K562 (cell line): ENCODE measurements at regions not wholly inside any gene's neighbourhood (a gene's known extent, or its start where the extent isn't known, plus 50 kb on each side); places are given as distances from the start of the nearest gene placed in this dataset.

Experiments
- ATAC-seq: fragments of 200-7000 bp; cut with Tn5 transposase; 3 replicates; pipeline ENCODE4 v1.9.1; 2020; ENCODE audit warnings: moderate library complexity
- BruUV-seq: library from RNA; stranded (reverse); fragments of 400-500 nt; replicated peaks from 2 replicates; lab custom pipeline; 2021; lab: Mats Ljungman, UMichigan
- CTCF ChIA-PET: fragments of 300-600 bp; formaldehyde crosslinking; extraction: SDS; loops from one replicate; lab custom pipeline; 2021; ENCODE audit warnings: low intra/inter-chr PET ratio; lab: Yijun Ruan, JAX
- POLR2A ChIA-PET: fragments of 300-600, 350-650 bp; sonication (Branson Sonifier 250); formaldehyde crosslinking; extraction: SDS; loops from one replicate; lab custom pipeline; 2021; ENCODE audit warnings: antibody characterized with exemption, inconsistent platforms; lab: Yijun Ruan, JAX
- DNase-seq, 4 experiments: peaks; one replicate each; pipeline versions ENCODE4 v3.0.0 to v3.0.0-alpha.2; 2011 to 2018; ENCODE audit warnings: low spot score in 3 of 4, mixed read lengths in 3 of 4; ENCODE audit errors: extremely low read depth in 1 of 4
- FAIRE-seq: peaks from 2 replicates; lab custom pipeline; 2011; peaks lifted over from hg19 to GRCh38; lab: Jason Lieb, UNC
- H2AFZ ChIP-seq: 2 replicates; pipeline ENCODE4 v1.6.0; 2011; ENCODE audit warnings: low read depth, low read length, control low read depth, inconsistent platforms
- H3K27ac ChIP-seq: fragments of 200-600 bp; 3 replicates; pipeline ENCODE4 v1.8.0; 2011; ENCODE audit warnings: low read depth, mild to moderate bottlenecking, control low read depth, inconsistent platforms, low read length, moderate library complexity, mixed read lengths; ENCODE audit errors: extremely low read depth
- H3K27me3 ChIP-seq, 2 experiments: fragments of 300-600 bp in 1 of 2; 2 replicates in 1 of 2; 3 replicates in 1 of 2; pipeline versions ENCODE4 v1.6.0 to v1.8.0; 2011; ENCODE audit warnings: inconsistent platforms in 2 of 2, low read length in 2 of 2, mild to moderate bottlenecking in 1 of 2, mixed read lengths in 1 of 2, moderate library complexity in 1 of 2; ENCODE audit not compliant: control insufficient read depth in 2 of 2, insufficient read depth in 2 of 2
- H3K36me3 ChIP-seq: fragments of 300-600 bp; 3 replicates; pipeline ENCODE4 v1.8.0; 2011; ENCODE audit warnings: mild to moderate bottlenecking, low read length, inconsistent platforms; ENCODE audit not compliant: control insufficient read depth, insufficient read depth
- H3K4me1 ChIP-seq, 2 experiments: fragments of 200-600 bp in 1 of 2; replicated peaks in 1 of 2; 2 replicates in 1 of 2; 3 replicates in 1 of 2; pipeline versions ENCODE4 v1.5.1 to v1.8.0; 2011; ENCODE audit warnings: inconsistent platforms in 2 of 2, low read length in 2 of 2, mild to moderate bottlenecking in 1 of 2, mixed read lengths in 1 of 2, moderate library complexity in 1 of 2; ENCODE audit not compliant: control insufficient read depth in 2 of 2, insufficient read depth in 2 of 2
- H3K4me2 ChIP-seq: 2 replicates; pipeline ENCODE4 v1.6.1; 2011; ENCODE audit warnings: low read length, control low read depth, inconsistent platforms, mixed read lengths; ENCODE audit not compliant: insufficient read depth
- H3K4me3 ChIP-seq: fragments of 200-600 bp; sonication (generic), shearing (Covaris generic); 2 replicates; pipeline ENCODE4 v1.5.1; 2016; ENCODE audit warnings: control low read depth, inconsistent platforms
- H3K79me2 ChIP-seq: fragments of 200-600 bp; 3 replicates; pipeline ENCODE4 v1.8.0; 2011; ENCODE audit warnings: low read length, inconsistent platforms; ENCODE audit not compliant: control insufficient read depth, insufficient read depth
- H3K9ac ChIP-seq, 2 experiments: 2 replicates each; pipeline versions ENCODE4 v1.6.0 to v1.6.1; 2011; ENCODE audit warnings: low read depth in 2 of 2, low read length in 2 of 2, control low read depth in 1 of 2, inconsistent platforms in 1 of 2, mild to moderate bottlenecking in 1 of 2, mixed read lengths in 1 of 2; ENCODE audit not compliant: insufficient read depth in 1 of 2
- H3K9me1 ChIP-seq: one replicate; pipeline ENCODE4 v1.6.0; 2011; ENCODE audit warnings: inconsistent platforms, mild to moderate bottlenecking, low read length, moderate library complexity; ENCODE audit not compliant: control insufficient read depth, insufficient read depth
- H3K9me3 ChIP-seq: replicated peaks from 2 replicates; pipeline ENCODE4 v1.5.1; 2011; ENCODE audit warnings: low read depth, low read length, inconsistent platforms; ENCODE audit not compliant: control insufficient read depth, insufficient read depth
- H4K20me1 ChIP-seq: replicated peaks from 2 replicates; pipeline ENCODE4 v1.6.1; 2011; ENCODE audit warnings: low read length, inconsistent platforms, mixed read lengths; ENCODE audit not compliant: control insufficient read depth, insufficient read depth
- CHD2 ChIP-seq: IDR thresholded peaks from 2 replicates; pipeline ENCODE4 v1.6.1; 2011; ENCODE audit warnings: low read depth, low read length
- CTBP1 ChIP-seq: fragments of 450-650 bp; IDR thresholded peaks from 2 replicates; pipeline ENCODE4 v1.6.1; 2016; ENCODE audit warnings: borderline replicate concordance
- DIDO1 ChIP-seq: fragments of 450-650 bp; IDR thresholded peaks from 2 replicates; pipeline ENCODE4 v1.6.1; 2016; ENCODE audit warnings: low read depth, missing biosample characterization, missing genetic modification characterization
- ERF ChIP-seq: fragments of 450-650 bp; formaldehyde crosslinking; IDR thresholded peaks from 2 replicates; pipeline ENCODE4 v1.4.0; 2020; ENCODE audit warnings: mild to moderate bottlenecking, mixed read lengths
- KAT2B ChIP-seq: IDR thresholded peaks from one replicate; pipeline ENCODE4 v1.6.1; 2012; ENCODE audit warnings: low read depth, mild to moderate bottlenecking, control low read depth, inconsistent platforms, low read length, moderate library complexity
- PHF21A ChIP-seq: fragments of 450-650 bp; IDR thresholded peaks from 2 replicates; pipeline ENCODE4 v1.6.1; 2017; ENCODE audit warnings: low read depth, borderline replicate concordance
- SNIP1 ChIP-seq: fragments of 450-650 bp; IDR thresholded peaks from 2 replicates; pipeline ENCODE4 v1.7.1; 2017; ENCODE audit warnings: low read depth, mild to moderate bottlenecking
- STAT5B ChIP-seq: fragments of 250-450 bp; sonication (Bioruptor Pico); IDR thresholded peaks from 2 replicates; pipeline ENCODE4 v1.8.0; 2021; ENCODE audit warnings: mild to moderate bottlenecking, inconsistent platforms
- TEAD2 ChIP-seq: fragments of 450-650 bp; IDR thresholded peaks from 2 replicates; pipeline ENCODE4 v1.6.1; 2016; ENCODE audit warnings: missing genetic modification characterization, control low read depth, missing compliant biosample characterization
- VEZF1 ChIP-seq: fragments of 200-800 bp; sonication (Bioruptor generic); IDR thresholded peaks from 2 replicates; pipeline ENCODE4 v1.6.1; 2017; ENCODE audit warnings: missing genetic modification characterization, missing compliant biosample characterization
- ZFX ChIP-seq: sonication (generic); formaldehyde crosslinking; IDR thresholded peaks from 2 replicates; pipeline ENCODE4 v1.8.0; 2022; ENCODE audit warnings: mild to moderate bottlenecking, missing genetic modification reagents, moderate library complexity
- ZNF133 ChIP-seq: fragments of 250-450 bp; sonication (Bioruptor Pico); IDR thresholded peaks from 2 replicates; pipeline ENCODE4 v1.4.0; 2020; ENCODE audit warnings: mild to moderate bottlenecking
- ZNF668 ChIP-seq: fragments of 250-450 bp; sonication (Bioruptor Pico); IDR thresholded peaks from 2 replicates; pipeline ENCODE4 v1.8.0; 2022; ENCODE audit warnings: mild to moderate bottlenecking, inconsistent platforms
- ZNF695 ChIP-seq: fragments of 450-650 bp; formaldehyde crosslinking; IDR thresholded peaks from 2 replicates; pipeline ENCODE4 v1.4.0; 2020; ENCODE audit warnings: mild to moderate bottlenecking, moderate library complexity
- in situ Hi-C: fragments of 300-500 bp; cut with MboI; formaldehyde crosslinking; loops from 4 replicates; pipeline ENCODE4 v1.15.0; 2018; ENCODE audit warnings: inconsistent platforms, mixed read lengths
- intact Hi-C: fragments of 100-400 bp; cut with micrococcal nuclease; formaldehyde crosslinking; loops from 2 replicates; pipeline ENCODE4 v1.14.2; 2022
- TF ChIP-seq, protein P1 (sequence below), 2 experiments: fragments of 450-650 bp; IDR thresholded peaks; 2 replicates each; pipeline ENCODE4 v1.6.1; 2016

- H3K9ac ChIP-seq: no peak overlapping the region
- H3K9me3 ChIP-seq: no peaks in the 10 kb centered on the region
- H3K27me3 ChIP-seq: no peaks in the 10 kb centered on the region
- no peak overlapping the region for H3K4me2 ChIP-seq
- BruUV-seq: no TSS peak
- ChIA-PET POLR2A (no interaction called here), CTCF (no interaction called here)
- no peaks in the 10 kb centered on the region for H3K4me1 ChIP-seq
- H3K27ac ChIP-seq: no peak overlapping the region
- FAIRE-seq (no peak), ATAC-seq (no peak), DNase-seq (no peak)
- intact Hi-C loops (loop anchor here (10.0 kb wide), 1 partner anchor 483 kb away; no protein-coding TSS in a partner anchor), in situ Hi-C loops (no loop called here)
- H3K9me1 ChIP-seq: no peaks in the 10 kb centered on the region
- no peak overlapping the region for H3K4me3 ChIP-seq
- H4K20me1 ChIP-seq: no peaks in the 10 kb centered on the region
- TF ChIP-seq SNIP1: no peak
- no peak for TF ChIP-seq ZFX (CRISPR knock-in tag)
- TF ChIP-seq ERF (CRISPR knock-in tag): no peak
- TF ChIP-seq ZNF668 (CRISPR knock-in tag): no peak
- no peak for TF ChIP-seq KAT2B
- no peak for TF ChIP-seq CTBP1
- no peak for TF ChIP-seq VEZF1 (CRISPR knock-in tag)
- TF ChIP-seq, protein P1, sequence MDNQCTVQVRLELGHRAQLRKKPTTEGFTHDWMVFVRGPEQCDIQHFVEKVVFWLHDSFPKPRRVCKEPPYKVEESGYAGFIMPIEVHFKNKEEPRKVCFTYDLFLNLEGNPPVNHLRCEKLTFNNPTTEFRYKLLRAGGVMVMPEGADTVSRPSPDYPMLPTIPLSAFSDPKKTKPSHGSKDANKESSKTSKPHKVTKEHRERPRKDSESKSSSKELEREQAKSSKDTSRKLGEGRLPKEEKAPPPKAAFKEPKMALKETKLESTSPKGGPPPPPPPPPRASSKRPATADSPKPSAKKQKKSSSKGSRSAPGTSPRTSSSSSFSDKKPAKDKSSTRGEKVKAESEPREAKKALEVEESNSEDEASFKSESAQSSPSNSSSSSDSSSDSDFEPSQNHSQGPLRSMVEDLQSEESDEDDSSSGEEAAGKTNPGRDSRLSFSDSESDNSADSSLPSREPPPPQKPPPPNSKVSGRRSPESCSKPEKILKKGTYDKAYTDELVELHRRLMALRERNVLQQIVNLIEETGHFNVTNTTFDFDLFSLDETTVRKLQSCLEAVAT (IDR thresholded peaks at IDR 0.05): no peak
- TF ChIP-seq STAT5B: no peak
- no peak for TF ChIP-seq DIDO1 (tag)
- no peak for TF ChIP-seq ZNF695 (CRISPR knock-in tag)
- no peak for TF ChIP-seq CHD2
- TF ChIP-seq TEAD2 (tag): no peak
- no peak for TF ChIP-seq PHF21A
- no peak for TF ChIP-seq ZNF133 (CRISPR knock-in tag)
- H2AFZ ChIP-seq: no peak overlapping the region
- H3K36me3 ChIP-seq: no peaks in the 10 kb centered on the region
- no peaks in the 10 kb centered on the region for H3K79me2 ChIP-seq
These were observed 543.4 kb downstream of the SUCLA2 start for GRCh38 chr13:47457626-47458025.
